ENCODE measurements at regions not wholly inside any gene's neighbourhood (a gene's known extent, or its start where the extent isn't known, plus 50 kb on each side); places are given as distances from the start of the nearest gene placed in this dataset.

DNA sequence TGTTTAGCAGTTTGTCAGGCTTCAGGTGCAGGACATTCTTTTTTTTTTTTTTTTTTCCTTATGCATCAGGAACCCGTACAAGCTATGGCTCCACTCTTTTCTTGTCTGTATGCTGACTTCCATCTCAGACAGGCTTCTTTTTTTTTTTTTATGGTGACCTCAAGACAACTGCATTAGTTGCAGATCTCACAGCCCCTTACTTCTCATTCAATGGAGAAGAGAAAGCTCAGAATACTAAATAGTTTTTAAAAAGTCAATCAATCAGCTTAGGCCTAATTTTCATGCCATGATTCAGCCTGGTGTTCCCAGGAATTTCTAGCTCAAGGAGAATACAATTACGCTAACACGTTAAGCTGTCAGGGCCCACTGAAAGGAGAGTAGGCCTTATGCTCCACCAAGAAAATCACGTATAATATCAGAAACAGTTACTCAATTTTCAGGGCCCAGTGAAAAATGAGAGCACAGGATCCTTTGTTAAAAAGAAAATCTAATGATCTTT, 1596.0 kb upstream of the MIR17HG start:
- TF ChIP-seq, protein P1, sequence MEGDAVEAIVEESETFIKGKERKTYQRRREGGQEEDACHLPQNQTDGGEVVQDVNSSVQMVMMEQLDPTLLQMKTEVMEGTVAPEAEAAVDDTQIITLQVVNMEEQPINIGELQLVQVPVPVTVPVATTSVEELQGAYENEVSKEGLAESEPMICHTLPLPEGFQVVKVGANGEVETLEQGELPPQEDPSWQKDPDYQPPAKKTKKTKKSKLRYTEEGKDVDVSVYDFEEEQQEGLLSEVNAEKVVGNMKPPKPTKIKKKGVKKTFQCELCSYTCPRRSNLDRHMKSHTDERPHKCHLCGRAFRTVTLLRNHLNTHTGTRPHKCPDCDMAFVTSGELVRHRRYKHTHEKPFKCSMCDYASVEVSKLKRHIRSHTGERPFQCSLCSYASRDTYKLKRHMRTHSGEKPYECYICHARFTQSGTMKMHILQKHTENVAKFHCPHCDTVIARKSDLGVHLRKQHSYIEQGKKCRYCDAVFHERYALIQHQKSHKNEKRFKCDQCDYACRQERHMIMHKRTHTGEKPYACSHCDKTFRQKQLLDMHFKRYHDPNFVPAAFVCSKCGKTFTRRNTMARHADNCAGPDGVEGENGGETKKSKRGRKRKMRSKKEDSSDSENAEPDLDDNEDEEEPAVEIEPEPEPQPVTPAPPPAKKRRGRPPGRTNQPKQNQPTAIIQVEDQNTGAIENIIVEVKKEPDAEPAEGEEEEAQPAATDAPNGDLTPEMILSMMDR (IDR thresholded peaks at IDR 0.05 in 2 of 3, conservative IDR thresholded peaks at IDR 0.05 in 1 of 3; ENCODE audit: borderline replicate concordance in 1 of 3, insufficient read depth in 1 of 3, low read depth in 2 of 3, low read length in 2 of 3): no peak
- TF ChIP-seq, protein P2, sequence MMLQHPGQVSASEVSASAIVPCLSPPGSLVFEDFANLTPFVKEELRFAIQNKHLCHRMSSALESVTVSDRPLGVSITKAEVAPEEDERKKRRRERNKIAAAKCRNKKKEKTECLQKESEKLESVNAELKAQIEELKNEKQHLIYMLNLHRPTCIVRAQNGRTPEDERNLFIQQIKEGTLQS (IDR thresholded peaks at IDR 0.05): no peak
- TF ChIP-seq POLR2AphosphoS5 (IDR thresholded peaks at IDR 0.05; ENCODE audit: low read depth, low read length): no peak
- TF ChIP-seq POLR2A (IDR thresholded peaks at IDR 0.05; ENCODE audit: borderline replicate concordance, extremely low read depth, insufficient read depth, insufficient read length): no peak
- TF ChIP-seq SRF (IDR thresholded peaks at IDR 0.05; ENCODE audit: low read depth): no peak
- TF ChIP-seq CEBPB (IDR thresholded peaks at IDR 0.05; ENCODE audit: low read depth): no peak
- no peak for TF ChIP-seq EZH2phosphoT487 (IDR thresholded peaks at IDR 0.05; ENCODE audit: borderline replicate concordance)
- TF ChIP-seq RAD21 (IDR thresholded peaks at IDR 0.05; ENCODE audit: low read depth): no peak
- TF ChIP-seq, protein P3, sequence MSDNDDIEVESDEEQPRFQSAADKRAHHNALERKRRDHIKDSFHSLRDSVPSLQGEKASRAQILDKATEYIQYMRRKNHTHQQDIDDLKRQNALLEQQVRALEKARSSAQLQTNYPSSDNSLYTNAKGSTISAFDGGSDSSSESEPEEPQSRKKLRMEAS (IDR thresholded peaks at IDR 0.05): no peak

All from HCT116 (cell line).